Mesenchymal stem cell (in vitro differentiated cells and primary cell): ENCODE measurements at regions not wholly inside any gene's neighbourhood (a gene's known extent, or its start where the extent isn't known, plus 50 kb on each side); places are given as distances from the start of the nearest gene placed in this dataset.
"Not testable (repeated sequence)": the region's sequence is repeated elsewhere in the genome, so short reads cannot be mapped to it uniquely, and the experiment has no call there.

ENCODE experiments used
- DNase-seq: peaks from one replicate; pipeline ENCODE4 v3.0.0-alpha.2; 2013
- H2AFZ ChIP-seq: one replicate; pipeline ENCODE4 v1.6.1; 2013; ENCODE audit warnings: low read depth, mild to moderate bottlenecking, control low read depth, inconsistent platforms, low read length, moderate library complexity
- H2AK5ac ChIP-seq: 2 replicates; pipeline ENCODE4 v1.6.1; 2013; ENCODE audit warnings: low read length, moderate library complexity, mild to moderate bottlenecking, inconsistent platforms; ENCODE audit not compliant: severe bottlenecking
- H2BK120ac ChIP-seq: one replicate; pipeline ENCODE4 v1.6.1; 2013; ENCODE audit warnings: low read depth, mild to moderate bottlenecking, inconsistent platforms, low read length, moderate library complexity
- H2BK12ac ChIP-seq, 2 experiments: one replicate each; pipeline ENCODE4 v1.6.1; 2013; ENCODE audit warnings: inconsistent platforms in 2 of 2, low read length in 2 of 2, mild to moderate bottlenecking in 2 of 2, moderate library complexity in 2 of 2, control low read depth in 1 of 2
- H2BK15ac ChIP-seq: one replicate; pipeline ENCODE4 v1.6.1; 2013; ENCODE audit warnings: mild to moderate bottlenecking, low read depth, inconsistent platforms; ENCODE audit not compliant: poor library complexity, severe bottlenecking
- H2BK5ac ChIP-seq: 2 replicates; pipeline ENCODE4 v1.6.1; 2013; ENCODE audit warnings: low read depth, mild to moderate bottlenecking, low read length, control low read depth, inconsistent platforms; ENCODE audit not compliant: poor library complexity, severe bottlenecking
- H3K14ac ChIP-seq, 2 experiments: one replicate each; pipeline ENCODE4 v1.6.1; 2013; ENCODE audit warnings: inconsistent platforms in 2 of 2, low read length in 2 of 2, control low read depth in 1 of 2, mild to moderate bottlenecking in 1 of 2, moderate library complexity in 1 of 2
- H3K18ac ChIP-seq, 2 experiments: one replicate each; pipeline ENCODE4 v1.6.1; 2013; ENCODE audit warnings: inconsistent platforms in 2 of 2, low read length in 2 of 2, control low read depth in 1 of 2, low read depth in 1 of 2, mild to moderate bottlenecking in 1 of 2
- H3K23ac ChIP-seq, 2 experiments: one replicate each; pipeline ENCODE4 v1.6.1; 2013; ENCODE audit warnings: inconsistent platforms in 2 of 2, low read length in 2 of 2, mild to moderate bottlenecking in 2 of 2, moderate library complexity in 2 of 2, control low read depth in 1 of 2
- H3K27ac ChIP-seq: 2 replicates; pipeline ENCODE4 v1.5.1; 2013; ENCODE audit warnings: mild to moderate bottlenecking, moderate library complexity, low read length, control low read depth, inconsistent platforms; ENCODE audit not compliant: poor library complexity, severe bottlenecking
- H3K27me3 ChIP-seq, 2 experiments: 2 replicates each; pipeline versions ENCODE4 v1.6.1 to v1.7.0; 2013; ENCODE audit warnings: low read length in 2 of 2, mild to moderate bottlenecking in 2 of 2, moderate library complexity in 2 of 2, control low read depth in 1 of 2, inconsistent platforms in 1 of 2; ENCODE audit not compliant: control insufficient read depth in 1 of 2, insufficient read depth in 1 of 2
- H3K36me3 ChIP-seq, 2 experiments: 2 replicates each; pipeline versions ENCODE4 v1.6.1 to v1.7.0; 2013; ENCODE audit warnings: low read length in 2 of 2, control low read depth in 1 of 2, inconsistent platforms in 1 of 2, low read depth in 1 of 2, mild to moderate bottlenecking in 1 of 2; ENCODE audit not compliant: insufficient read depth in 2 of 2, control insufficient read depth in 1 of 2
- H3K4ac ChIP-seq, 2 experiments: one replicate each; pipeline ENCODE4 v1.6.1; 2013; ENCODE audit warnings: inconsistent platforms in 2 of 2, low read length in 2 of 2, mild to moderate bottlenecking in 2 of 2, moderate library complexity in 2 of 2, control low read depth in 1 of 2, low read depth in 1 of 2
- H3K4me1 ChIP-seq: 2 replicates; pipeline ENCODE4 v1.6.1; 2013; ENCODE audit warnings: low read depth, low read length, control low read depth; ENCODE audit not compliant: control insufficient read depth, insufficient read depth
- H3K4me2 ChIP-seq: 2 replicates; pipeline ENCODE4 v1.6.1; 2013; ENCODE audit warnings: low read length, mild to moderate bottlenecking, inconsistent platforms; ENCODE audit not compliant: poor library complexity, severe bottlenecking
- H3K4me3 ChIP-seq, 2 experiments: 2 replicates each; pipeline versions ENCODE4 v1.5.1 to v1.7.0; 2013; ENCODE audit warnings: low read length in 2 of 2, mild to moderate bottlenecking in 2 of 2, control low read depth in 1 of 2, low read depth in 1 of 2; ENCODE audit not compliant: insufficient read depth in 1 of 2
- H3K79me1 ChIP-seq: replicated peaks from 2 replicates; pipeline ENCODE4 v1.6.1; 2013; ENCODE audit warnings: mild to moderate bottlenecking, control low read depth, low read length, inconsistent platforms; ENCODE audit not compliant: poor library complexity, severe bottlenecking
- H3K9ac ChIP-seq: 2 replicates; pipeline ENCODE4 v1.7.0; 2013; ENCODE audit warnings: mild to moderate bottlenecking, low read length, moderate library complexity
- H3K9me3 ChIP-seq: 2 replicates; pipeline ENCODE4 v1.7.0; 2013; ENCODE audit warnings: mild to moderate bottlenecking, low read length; ENCODE audit not compliant: control insufficient read depth
- H4K8ac ChIP-seq: one replicate; pipeline ENCODE4 v1.6.1; 2013; ENCODE audit warnings: inconsistent platforms, mild to moderate bottlenecking, low read length, moderate library complexity
- H4K91ac ChIP-seq: one replicate; pipeline ENCODE4 v1.6.1; 2013; ENCODE audit warnings: mild to moderate bottlenecking, low read length, inconsistent platforms
- WGBS: methylation state at CpG from one replicate; pipeline ENCODE4 v1.1.7; 2013; ENCODE audit warnings: mixed read lengths; 5-methylcytosine and 5-hydroxymethylcytosine counted together

- H3K4me2 ChIP-seq, result no peak overlapping the region
- DNase-seq, result no peak
- no peak overlapping the region for H3K27ac ChIP-seq
- H2AFZ ChIP-seq, result no peak overlapping the region
- no peak overlapping the region for H3K4ac ChIP-seq
- no peak overlapping the region for H4K91ac ChIP-seq
- H3K18ac ChIP-seq, result no peak overlapping the region
- H3K4me3 ChIP-seq, result no peak overlapping the region
- WGBS, result 93% methylated on average over 4 of the region's 4 CpGs
- H2BK12ac ChIP-seq, result no peak overlapping the region
- no peak overlapping the region for H2AK5ac ChIP-seq
- no peaks in the 10 kb centered on the region for H3K36me3 ChIP-seq
- no peak overlapping the region for H2BK15ac ChIP-seq
- no peaks in the 10 kb centered on the region for H3K27me3 ChIP-seq
- no peak overlapping the region for H3K23ac ChIP-seq
- H2BK5ac ChIP-seq, result no peak overlapping the region
- H3K9me3 ChIP-seq, result peaks cover 4% of the 10 kb centered on the region
- no peak overlapping the region for H4K8ac ChIP-seq
- H3K9ac ChIP-seq, result no peak overlapping the region
- H3K4me1 ChIP-seq, result no peaks in the 10 kb centered on the region
- no peaks in the 10 kb centered on the region for H3K79me1 ChIP-seq
- no peak overlapping the region for H2BK120ac ChIP-seq
- H3K14ac ChIP-seq, result no peak overlapping the region
These were observed 150.1 kb upstream of the C1GALT1 start for GRCh38 chr7:7032221-7032620.

GRCh38 chr7:7035851-7036250 is 146.5 kb upstream of the C1GALT1 start:
- H3K79me1 ChIP-seq, result no peaks in the 10 kb centered on the region
- H3K36me3 ChIP-seq, result no peaks in the 10 kb centered on the region
- H2BK12ac ChIP-seq, result no peak overlapping the region
- no peak overlapping the region for H2BK15ac ChIP-seq
- H2AK5ac ChIP-seq, result no peak overlapping the region
- H3K4me1 ChIP-seq, result no peaks in the 10 kb centered on the region
- no peak overlapping the region for H2AFZ ChIP-seq
- no peak overlapping the region for H3K23ac ChIP-seq
- no peak overlapping the region for H3K27ac ChIP-seq
- H3K4ac ChIP-seq, result no peak overlapping the region
- no peak overlapping the region for H4K8ac ChIP-seq
- no peak overlapping the region for H3K9ac ChIP-seq
- no peaks in the 10 kb centered on the region for H3K9me3 ChIP-seq
- H3K18ac ChIP-seq, result no peak overlapping the region
- H3K4me3 ChIP-seq, result no peak overlapping the region
- no peak overlapping the region for H4K91ac ChIP-seq
- H3K27me3 ChIP-seq, result no peaks in the 10 kb centered on the region
- 59% methylated on average over 1 of the region's 1 CpG for WGBS
- no peak overlapping the region for H3K14ac ChIP-seq
- DNase-seq, result no peak
- H3K4me2 ChIP-seq, result no peak overlapping the region
- no peak overlapping the region for H2BK120ac ChIP-seq
- H2BK5ac ChIP-seq, result no peak overlapping the region

- H3K4me2 ChIP-seq, H3K9me3 ChIP-seq, DNase-seq, H2BK120ac ChIP-seq, H3K9ac ChIP-seq, H3K27me3 ChIP-seq, H3K27ac ChIP-seq, H3K4ac ChIP-seq, H2BK15ac ChIP-seq, H3K4me1 ChIP-seq, H3K23ac ChIP-seq, H2AK5ac ChIP-seq, H3K36me3 ChIP-seq, H4K91ac ChIP-seq, H3K4me3 ChIP-seq, H2AFZ ChIP-seq, H3K79me1 ChIP-seq, H3K18ac ChIP-seq, H3K14ac ChIP-seq, H2BK12ac ChIP-seq, H4K8ac ChIP-seq, H2BK5ac ChIP-seq: not testable (repeated sequence)
- 84% methylated on average over 7 of the region's 7 CpGs for WGBS
These were observed 140.0 kb upstream of the C1GALT1 start for GRCh38 chr7:7042286-7042893.

- Histone ChIP-seq H3K4me1 (no peaks in the 10 kb centered on the region), H3K9me3 (peaks cover 11% of the 10 kb centered on the region), H3K4me2 (no peak overlapping the region), H3K27ac (no peak overlapping the region), H3K36me3 (no peaks in the 10 kb centered on the region), H3K79me1 (no peaks in the 10 kb centered on the region), H3K23ac (no peak overlapping the region), H3K14ac (no peak overlapping the region), H4K91ac (no peak overlapping the region), H4K8ac (no peak overlapping the region), H3K18ac (no peak overlapping the region), H3K27me3 (peaks cover 0 to 4% of the 10 kb centered on the region in 2 experiments), H2BK120ac (no peak overlapping the region), H3K9ac (no peak overlapping the region), H2BK15ac (no peak overlapping the region), H2AK5ac (no peak overlapping the region), H3K4ac (no peak overlapping the region), H2AFZ (no peak overlapping the region), H2BK12ac (no peak overlapping the region), H2BK5ac (no peak overlapping the region), H3K4me3 (no peak overlapping the region)
- no peak for DNase-seq
- 43% methylated on average over 2 of the region's 2 CpGs for WGBS
These were observed 137.5 kb upstream of the C1GALT1 start for GRCh38 chr7:7044806-7045205.
